ENCODE measurements at regions not wholly inside any gene's neighbourhood (a gene's known extent, or its start where the extent isn't known, plus 50 kb on each side); places are given as distances from the start of the nearest gene placed in this dataset.

- TF ChIP-seq, protein P1, sequence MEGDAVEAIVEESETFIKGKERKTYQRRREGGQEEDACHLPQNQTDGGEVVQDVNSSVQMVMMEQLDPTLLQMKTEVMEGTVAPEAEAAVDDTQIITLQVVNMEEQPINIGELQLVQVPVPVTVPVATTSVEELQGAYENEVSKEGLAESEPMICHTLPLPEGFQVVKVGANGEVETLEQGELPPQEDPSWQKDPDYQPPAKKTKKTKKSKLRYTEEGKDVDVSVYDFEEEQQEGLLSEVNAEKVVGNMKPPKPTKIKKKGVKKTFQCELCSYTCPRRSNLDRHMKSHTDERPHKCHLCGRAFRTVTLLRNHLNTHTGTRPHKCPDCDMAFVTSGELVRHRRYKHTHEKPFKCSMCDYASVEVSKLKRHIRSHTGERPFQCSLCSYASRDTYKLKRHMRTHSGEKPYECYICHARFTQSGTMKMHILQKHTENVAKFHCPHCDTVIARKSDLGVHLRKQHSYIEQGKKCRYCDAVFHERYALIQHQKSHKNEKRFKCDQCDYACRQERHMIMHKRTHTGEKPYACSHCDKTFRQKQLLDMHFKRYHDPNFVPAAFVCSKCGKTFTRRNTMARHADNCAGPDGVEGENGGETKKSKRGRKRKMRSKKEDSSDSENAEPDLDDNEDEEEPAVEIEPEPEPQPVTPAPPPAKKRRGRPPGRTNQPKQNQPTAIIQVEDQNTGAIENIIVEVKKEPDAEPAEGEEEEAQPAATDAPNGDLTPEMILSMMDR (IDR thresholded peaks at IDR 0.05), result no peak
- no peak for TF ChIP-seq POLR2A (IDR thresholded peaks at IDR 0.05; ENCODE audit: low read depth)
- no peak for TF ChIP-seq POLR2AphosphoS5 (IDR thresholded peaks at IDR 0.05)
- no peak for TF ChIP-seq EP300 (IDR thresholded peaks at IDR 0.05)
- no peaks in the 10 kb centered on the region for H3K27me3 ChIP-seq
- H3K36me3 ChIP-seq, result no peaks in the 10 kb centered on the region
- H3K27ac ChIP-seq (replicated peaks in 1 of 4), result no peak overlapping the region
- H3K9me3 ChIP-seq, result no peaks in the 10 kb centered on the region
- DNase-seq (ENCODE audit: extremely low spot score), result no peak
- intact Hi-C loops (cut with DNase I), result no loop called here
- H3K4me3 ChIP-seq, result no peak overlapping the region
- 71% methylated on average over 4 of the region's 4 CpGs for WGBS
- H3K4me1 ChIP-seq, result no peaks in the 10 kb centered on the region
Measured at GRCh38 chr10:60707841-60708240, 70.4 kb upstream of the CDK1 start.

DNA sequence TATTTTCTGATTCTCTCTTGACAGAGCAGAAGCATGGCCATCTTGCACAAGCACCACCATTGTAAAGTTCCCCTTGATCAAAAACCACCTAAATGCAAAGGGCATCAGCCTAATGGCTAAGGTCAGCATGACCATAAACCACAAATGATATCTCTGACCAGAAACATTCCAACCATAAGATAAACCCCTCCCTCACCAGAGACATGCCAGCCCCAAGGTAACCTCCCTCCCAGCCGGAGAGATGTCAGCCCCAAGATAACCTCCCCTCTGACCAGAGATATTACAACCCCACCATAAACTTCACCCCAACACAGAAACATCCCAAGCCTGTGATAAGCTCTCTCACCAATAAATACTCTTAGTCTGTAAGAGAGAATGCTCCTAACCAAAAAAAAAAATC is 72.1 kb upstream of the CDK1 start:
- Histone ChIP-seq H3K27ac (replicated peaks in 1 of 4) (no peak overlapping the region), H3K36me3 (no peaks in the 10 kb centered on the region), H3K27me3 (no peaks in the 10 kb centered on the region), H3K4me1 (no peaks in the 10 kb centered on the region), H3K9me3 (no peaks in the 10 kb centered on the region), H3K4me3 (no peak overlapping the region)
- 86% methylated on average over 1 of the region's 1 CpG for WGBS
- DNase-seq (ENCODE audit: extremely low spot score), result no peak
- intact Hi-C loops (cut with DNase I), result no loop called here
- no peak for TF ChIP-seq EP300 (IDR thresholded peaks at IDR 0.05)
- TF ChIP-seq, protein P1 (IDR thresholded peaks at IDR 0.05), result no peak
- no peak for TF ChIP-seq POLR2A (IDR thresholded peaks at IDR 0.05; ENCODE audit: low read depth)
- no peak for TF ChIP-seq POLR2AphosphoS5 (IDR thresholded peaks at IDR 0.05)

DNA sequence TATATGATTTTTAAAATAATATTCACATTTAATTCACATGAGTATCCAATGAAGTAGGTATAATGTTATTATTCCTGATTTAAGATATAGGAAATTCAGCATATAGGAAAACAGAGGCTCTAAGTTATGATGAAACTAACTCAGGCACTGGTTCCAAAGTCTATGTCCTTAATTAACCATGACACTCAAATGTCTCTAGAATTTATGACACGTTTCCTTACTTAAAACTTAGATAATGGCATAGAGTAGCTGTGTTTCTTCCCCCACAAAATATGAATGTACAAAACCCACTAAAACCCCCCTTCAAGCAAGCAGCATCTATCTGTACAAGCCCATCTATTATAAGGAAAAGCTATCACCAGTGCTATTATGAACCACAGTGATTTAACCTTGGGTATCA is 72.9 kb upstream of the CDK1 start:
- Histone ChIP-seq H3K4me3 (no peak overlapping the region), H3K4me1 (no peaks in the 10 kb centered on the region), H3K27me3 (no peaks in the 10 kb centered on the region), H3K9me3 (no peaks in the 10 kb centered on the region), H3K27ac (replicated peaks in 1 of 4) (no peak overlapping the region), H3K36me3 (no peaks in the 10 kb centered on the region)
- DNase-seq (ENCODE audit: extremely low spot score), result no peak
- 88% methylated on average over 1 of the region's 1 CpG for WGBS
- TF ChIP-seq POLR2A (IDR thresholded peaks at IDR 0.05; ENCODE audit: low read depth), result no peak
- TF ChIP-seq POLR2AphosphoS5 (IDR thresholded peaks at IDR 0.05), result no peak
- no peak for TF ChIP-seq EP300 (IDR thresholded peaks at IDR 0.05)
- TF ChIP-seq, protein P1 (IDR thresholded peaks at IDR 0.05), result no peak
- intact Hi-C loops (cut with DNase I), result no loop called here

DNA sequence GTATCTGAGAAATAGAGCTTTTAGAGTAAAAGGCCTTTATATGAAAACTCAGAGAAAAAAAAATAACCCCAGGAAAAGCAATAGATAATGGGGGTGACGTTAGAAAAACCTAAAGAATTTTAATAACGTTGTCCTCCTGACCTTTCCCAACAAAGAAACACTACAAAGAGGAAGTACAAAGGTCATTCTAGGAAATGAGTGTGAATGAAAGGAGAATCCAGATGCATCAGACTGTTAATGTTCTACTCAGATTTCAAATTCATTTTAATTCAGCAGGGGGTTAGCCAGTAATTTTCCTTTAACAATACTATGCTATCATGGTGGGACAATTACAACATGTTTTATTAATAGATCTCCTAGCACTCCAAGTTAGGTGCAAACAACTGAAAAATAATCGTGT is 73.8 kb upstream of the CDK1 start:
- WGBS, result 40% methylated on average over 3 of the region's 3 CpGs
- TF ChIP-seq EP300 (IDR thresholded peaks at IDR 0.05), result no peak
- TF ChIP-seq, protein P1 (IDR thresholded peaks at IDR 0.05), result no peak
- TF ChIP-seq POLR2AphosphoS5 (IDR thresholded peaks at IDR 0.05), result no peak
- TF ChIP-seq POLR2A (IDR thresholded peaks at IDR 0.05; ENCODE audit: low read depth), result no peak
- Histone ChIP-seq H3K4me1 (no peaks in the 10 kb centered on the region), H3K4me3 (no peak overlapping the region), H3K9me3 (no peaks in the 10 kb centered on the region), H3K27ac (replicated peaks in 1 of 4) (no peak overlapping the region), H3K36me3 (no peaks in the 10 kb centered on the region), H3K27me3 (no peaks in the 10 kb centered on the region)
- DNase-seq (ENCODE audit: extremely low spot score), result no peak
- intact Hi-C loops (cut with DNase I), result no loop called here

GRCh38 chr10:60703266-60704041 is 74.8 kb upstream of the CDK1 start:
- WGBS, result 81% methylated on average over 7 of the region's 7 CpGs
- H3K36me3 ChIP-seq, result no peaks in the 10 kb centered on the region
- no peaks in the 10 kb centered on the region for H3K27me3 ChIP-seq
- no peaks in the 10 kb centered on the region for H3K9me3 ChIP-seq
- no peaks in the 10 kb centered on the region for H3K4me1 ChIP-seq
- intact Hi-C loops (cut with DNase I), result no loop called here
- DNase-seq (ENCODE audit: extremely low spot score), result no peak
- H3K4me3 ChIP-seq, result no peak overlapping the region
- no peak overlapping the region for H3K27ac ChIP-seq (replicated peaks in 1 of 4)
- TF ChIP-seq, protein P1 (IDR thresholded peaks at IDR 0.05), result no peak
- no peak for TF ChIP-seq POLR2A (IDR thresholded peaks at IDR 0.05; ENCODE audit: low read depth)

Measured in esophagus muscularis mucosa (tissue), 4 donors.